ENCODE measurements at regions not wholly inside any gene's neighbourhood (a gene's known extent, or its start where the extent isn't known, plus 50 kb on each side); places are given as distances from the start of the nearest gene placed in this dataset.

DNA sequence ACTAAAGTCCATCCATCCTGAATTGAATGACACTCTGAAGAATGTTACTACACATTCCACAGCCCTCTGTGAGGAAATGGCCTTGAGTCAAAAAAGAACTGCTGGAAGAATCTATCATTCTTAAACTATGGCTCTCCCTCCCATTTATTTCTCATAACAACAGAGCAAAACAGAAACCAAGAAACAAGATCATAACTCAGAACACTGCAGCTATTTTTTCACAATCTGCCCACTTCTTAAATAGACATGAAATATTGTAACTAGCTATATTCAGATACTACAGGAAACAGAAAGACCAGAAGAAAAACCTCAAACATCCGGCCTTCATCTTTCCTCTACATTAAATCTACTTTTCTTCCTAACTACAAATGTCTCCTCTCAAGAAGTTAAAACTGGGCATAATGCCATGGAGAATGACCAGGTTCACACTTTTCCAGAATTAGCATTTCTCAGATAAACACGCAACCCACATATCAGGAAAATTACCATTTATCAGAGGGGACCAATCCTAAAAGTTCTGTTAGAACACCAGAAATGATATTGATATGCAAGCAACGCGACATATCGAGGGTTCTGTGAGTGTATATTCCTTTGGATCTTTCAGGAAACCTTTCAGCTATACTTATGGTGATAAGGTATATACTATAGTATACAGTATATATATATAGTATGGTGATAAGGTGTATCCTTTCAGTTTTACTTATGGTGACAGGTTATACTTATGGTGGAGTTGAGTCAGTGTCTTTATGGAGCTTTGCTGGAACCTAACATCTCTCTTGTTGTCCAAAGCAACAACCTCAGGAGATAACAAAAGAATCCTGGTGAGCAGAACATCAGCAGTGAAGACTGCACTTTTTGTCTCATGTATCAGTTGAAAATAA, 60.4 kb upstream of the IRF2 start (continued):
- TF ChIP-seq ZNF592 (IDR thresholded peaks at IDR 0.05) (no peak), IRF4 (IDR thresholded peaks at IDR 0.05; ENCODE audit: low read depth, low read length) (no peak), KDM1A (IDR thresholded peaks at IDR 0.05; ENCODE audit: borderline replicate concordance) (no peak), YY1 (IDR thresholded peaks at IDR 0.05; ENCODE audit: low read depth, low read length) (no peak), RUNX3 (IDR thresholded peaks at IDR 0.05; ENCODE audit: low read length) (peak; percentile 99), TCF12 (IDR thresholded peaks at IDR 0.05; ENCODE audit: low read depth, low read length) (no peak), NBN (IDR thresholded peaks at IDR 0.05) (peak; percentile 63; the same call in 1 of the 2 replicates), ZBTB11 (CRISPR knock-in tag; IDR thresholded peaks at IDR 0.05) (no peak), CBX5 (IDR thresholded peaks at IDR 0.05; ENCODE audit: low read depth) (peak; percentile 74), ATF7 (IDR thresholded peaks at IDR 0.05; ENCODE audit: low read depth) (peak; percentile 78), NRF1 (conservative IDR thresholded peaks at IDR 0.05; ENCODE audit: low read depth, low read length) (no peak), SMC3 (IDR thresholded peaks at IDR 0.05; ENCODE audit: borderline replicate concordance, low read length) (no peak; the same call in 1 of the 2 replicates), CREM (IDR thresholded peaks at IDR 0.05; ENCODE audit: low read depth) (peak; percentile 62; the same call in 1 of the 2 replicates), SIX5 (IDR thresholded peaks at IDR 0.05; ENCODE audit: low read depth, low read length, severe bottlenecking) (no peak), SPI1 (IDR thresholded peaks at IDR 0.05; ENCODE audit: borderline replicate concordance, insufficient read depth, low read depth, low read length) (no peak), RELA (IDR thresholded peaks at IDR 0.05; ENCODE audit: borderline replicate concordance, partially characterized antibody) (no peak), SUPT20H (IDR thresholded peaks at IDR 0.05; ENCODE audit: borderline replicate concordance, control insufficient read depth, low read depth, low read length) (no peak)
- TF ChIP-seq, protein P1, sequence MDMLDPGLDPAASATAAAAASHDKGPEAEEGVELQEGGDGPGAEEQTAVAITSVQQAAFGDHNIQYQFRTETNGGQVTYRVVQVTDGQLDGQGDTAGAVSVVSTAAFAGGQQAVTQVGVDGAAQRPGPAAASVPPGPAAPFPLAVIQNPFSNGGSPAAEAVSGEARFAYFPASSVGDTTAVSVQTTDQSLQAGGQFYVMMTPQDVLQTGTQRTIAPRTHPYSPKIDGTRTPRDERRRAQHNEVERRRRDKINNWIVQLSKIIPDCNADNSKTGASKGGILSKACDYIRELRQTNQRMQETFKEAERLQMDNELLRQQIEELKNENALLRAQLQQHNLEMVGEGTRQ (IDR thresholded peaks at IDR 0.05; ENCODE audit: borderline replicate concordance, low read depth, low read length) = no peak
- TF ChIP-seq, protein P2, sequence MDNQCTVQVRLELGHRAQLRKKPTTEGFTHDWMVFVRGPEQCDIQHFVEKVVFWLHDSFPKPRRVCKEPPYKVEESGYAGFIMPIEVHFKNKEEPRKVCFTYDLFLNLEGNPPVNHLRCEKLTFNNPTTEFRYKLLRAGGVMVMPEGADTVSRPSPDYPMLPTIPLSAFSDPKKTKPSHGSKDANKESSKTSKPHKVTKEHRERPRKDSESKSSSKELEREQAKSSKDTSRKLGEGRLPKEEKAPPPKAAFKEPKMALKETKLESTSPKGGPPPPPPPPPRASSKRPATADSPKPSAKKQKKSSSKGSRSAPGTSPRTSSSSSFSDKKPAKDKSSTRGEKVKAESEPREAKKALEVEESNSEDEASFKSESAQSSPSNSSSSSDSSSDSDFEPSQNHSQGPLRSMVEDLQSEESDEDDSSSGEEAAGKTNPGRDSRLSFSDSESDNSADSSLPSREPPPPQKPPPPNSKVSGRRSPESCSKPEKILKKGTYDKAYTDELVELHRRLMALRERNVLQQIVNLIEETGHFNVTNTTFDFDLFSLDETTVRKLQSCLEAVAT (IDR thresholded peaks at IDR 0.05) = peak; percentile 81

Measured in GM12878 (cell line).